ENCODE measurements at regions not wholly inside any gene's neighbourhood (a gene's known extent, or its start where the extent isn't known, plus 50 kb on each side); places are given as distances from the start of the nearest gene placed in this dataset.

DNA sequence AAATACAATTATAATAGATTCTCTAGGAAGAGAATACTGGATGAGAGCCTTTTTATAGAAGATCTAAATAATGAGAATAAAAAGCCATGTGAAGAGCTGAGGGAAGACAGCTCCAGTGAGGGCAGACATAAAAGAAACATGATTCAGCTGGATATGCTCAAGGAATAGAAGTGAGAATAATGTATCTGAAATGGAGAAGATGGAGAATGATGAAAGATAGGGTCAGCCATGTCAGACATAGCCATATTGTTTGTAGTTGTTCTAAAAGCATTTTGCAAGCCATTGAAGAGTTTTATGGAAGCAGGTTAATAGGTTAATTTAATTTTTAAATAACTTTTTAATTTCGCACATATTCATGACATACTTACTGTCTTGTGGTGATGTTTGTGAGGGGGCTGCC, 713.5 kb upstream of the ARPP21 start:
- TF ChIP-seq, protein P1, sequence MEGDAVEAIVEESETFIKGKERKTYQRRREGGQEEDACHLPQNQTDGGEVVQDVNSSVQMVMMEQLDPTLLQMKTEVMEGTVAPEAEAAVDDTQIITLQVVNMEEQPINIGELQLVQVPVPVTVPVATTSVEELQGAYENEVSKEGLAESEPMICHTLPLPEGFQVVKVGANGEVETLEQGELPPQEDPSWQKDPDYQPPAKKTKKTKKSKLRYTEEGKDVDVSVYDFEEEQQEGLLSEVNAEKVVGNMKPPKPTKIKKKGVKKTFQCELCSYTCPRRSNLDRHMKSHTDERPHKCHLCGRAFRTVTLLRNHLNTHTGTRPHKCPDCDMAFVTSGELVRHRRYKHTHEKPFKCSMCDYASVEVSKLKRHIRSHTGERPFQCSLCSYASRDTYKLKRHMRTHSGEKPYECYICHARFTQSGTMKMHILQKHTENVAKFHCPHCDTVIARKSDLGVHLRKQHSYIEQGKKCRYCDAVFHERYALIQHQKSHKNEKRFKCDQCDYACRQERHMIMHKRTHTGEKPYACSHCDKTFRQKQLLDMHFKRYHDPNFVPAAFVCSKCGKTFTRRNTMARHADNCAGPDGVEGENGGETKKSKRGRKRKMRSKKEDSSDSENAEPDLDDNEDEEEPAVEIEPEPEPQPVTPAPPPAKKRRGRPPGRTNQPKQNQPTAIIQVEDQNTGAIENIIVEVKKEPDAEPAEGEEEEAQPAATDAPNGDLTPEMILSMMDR (conservative IDR thresholded peaks at IDR 0.05), result no peak
- no peak for TF ChIP-seq ZFX (IDR thresholded peaks at IDR 0.05)
